ENCODE measurements at regions not wholly inside any gene's neighbourhood (a gene's known extent, or its start where the extent isn't known, plus 50 kb on each side); places are given as distances from the start of the nearest gene placed in this dataset.

GRCh38 chr20:62542862-62543261 lies 67.1 kb upstream of the GATA5 start:
- TF ChIP-seq BHLHE40 (IDR thresholded peaks at IDR 0.05; ENCODE audit: low read depth, low read length) (no peak), CTCF (conservative IDR thresholded peaks at IDR 0.05; ENCODE audit: low read depth, low read length) (no peak), POLR2A (IDR thresholded peaks at IDR 0.05; ENCODE audit: low read depth, low read length) (no peak)

Data from IMR-90 (cell line).